GM13977 (cell line): ENCODE measurements at regions not wholly inside any gene's neighbourhood (a gene's known extent, or its start where the extent isn't known, plus 50 kb on each side); places are given as distances from the start of the nearest gene placed in this dataset.
A peak's percentile ranks its signal among the peaks of the same experiment; 100 is the strongest.

ENCODE experiments used
- DNase-seq: peaks from one replicate; pipeline ENCODE4 v3.0.0; 2012; ENCODE audit warnings: low spot score
- in situ Hi-C: fragments of 300-500 bp; cut with MboI; formaldehyde crosslinking; loops from one replicate; pipeline ENCODE4 v1.12.0; 2022; ENCODE audit warnings: low sequenced_read_pairs, low pct_unique_long_range_greater_than_20kb, mixed read lengths, inconsistent platforms; ENCODE audit not compliant: unreplicated experiment
- TF ChIP-seq, protein P1 (sequence below): IDR thresholded peaks from 2 replicates; pipeline ENCODE4 v1.5.1; 2012; ENCODE audit warnings: mild to moderate bottlenecking, control low read depth; ENCODE audit not compliant: insufficient read depth; ENCODE audit errors: extremely low read depth, missing control alignments

- DNase-seq: peak; percentile 38
- in situ Hi-C loops: no loop called here
Measured at GRCh38 chr2:111239107-111239506, 118.4 kb downstream of the BCL2L11 start.

GRCh38 chr2:111239581-111240249 is 119.0 kb downstream of the BCL2L11 start:
- no peak for DNase-seq
- in situ Hi-C loops: no loop called here

More at GRCh38 chr2:111239107-111239506, 118.4 kb downstream of the BCL2L11 start:
- TF ChIP-seq, protein P1, sequence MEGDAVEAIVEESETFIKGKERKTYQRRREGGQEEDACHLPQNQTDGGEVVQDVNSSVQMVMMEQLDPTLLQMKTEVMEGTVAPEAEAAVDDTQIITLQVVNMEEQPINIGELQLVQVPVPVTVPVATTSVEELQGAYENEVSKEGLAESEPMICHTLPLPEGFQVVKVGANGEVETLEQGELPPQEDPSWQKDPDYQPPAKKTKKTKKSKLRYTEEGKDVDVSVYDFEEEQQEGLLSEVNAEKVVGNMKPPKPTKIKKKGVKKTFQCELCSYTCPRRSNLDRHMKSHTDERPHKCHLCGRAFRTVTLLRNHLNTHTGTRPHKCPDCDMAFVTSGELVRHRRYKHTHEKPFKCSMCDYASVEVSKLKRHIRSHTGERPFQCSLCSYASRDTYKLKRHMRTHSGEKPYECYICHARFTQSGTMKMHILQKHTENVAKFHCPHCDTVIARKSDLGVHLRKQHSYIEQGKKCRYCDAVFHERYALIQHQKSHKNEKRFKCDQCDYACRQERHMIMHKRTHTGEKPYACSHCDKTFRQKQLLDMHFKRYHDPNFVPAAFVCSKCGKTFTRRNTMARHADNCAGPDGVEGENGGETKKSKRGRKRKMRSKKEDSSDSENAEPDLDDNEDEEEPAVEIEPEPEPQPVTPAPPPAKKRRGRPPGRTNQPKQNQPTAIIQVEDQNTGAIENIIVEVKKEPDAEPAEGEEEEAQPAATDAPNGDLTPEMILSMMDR: no peak

GRCh38 chr2:111243295-111243694 is 122.6 kb downstream of the BCL2L11 start:
- in situ Hi-C loops: no loop called here
- no peak for DNase-seq
- TF ChIP-seq, protein P1: no peak

More at GRCh38 chr2:111239581-111240249, 119.0 kb downstream of the BCL2L11 start:
- TF ChIP-seq, protein P1: no peak

- DNase-seq: no peak
- in situ Hi-C loops: no loop called here
- TF ChIP-seq, protein P1: no peak
Measured at GRCh38 chr2:111244864-111245263, 124.2 kb downstream of the BCL2L11 start.

- no peak for DNase-seq
- TF ChIP-seq, protein P1: no peak
- in situ Hi-C loops: no loop called here
Measured at GRCh38 chr2:111246620-111247061, 125.9 kb downstream of the BCL2L11 start.

GRCh38 chr2:111247491-111247890 is 126.8 kb downstream of the BCL2L11 start:
- in situ Hi-C loops: no loop called here
- DNase-seq: no peak
- TF ChIP-seq, protein P1: no peak

- in situ Hi-C loops: no loop called here
- TF ChIP-seq, protein P1: no peak
- DNase-seq: no peak
Measured at GRCh38 chr2:111249806-111250205, 129.1 kb downstream of the BCL2L11 start.
